ENCODE measurements at regions not wholly inside any gene's neighbourhood (a gene's known extent, or its start where the extent isn't known, plus 50 kb on each side); places are given as distances from the start of the nearest gene placed in this dataset.

GRCh38 chr2:139159177-139159576 is 379.0 kb upstream of the NXPH2 start:
- Mint-ChIP-seq H3K36me3 (peaks cover 4% of the 10 kb centered on the region), H3K4me3 (no peak overlapping the region), H3K9me3 (peaks cover 21% of the 10 kb centered on the region), H3K27me3 (no peaks in the 10 kb centered on the region), H3K27ac (no peak overlapping the region), H3K4me1 (ENCODE audit: low read depth in 2 of 2) (no peaks in the 10 kb centered on the region)
- DNase-seq (ENCODE audit: low spot score) (no peak), ATAC-seq (no peak)

GRCh38 chr2:139156730-139157129 is 376.5 kb upstream of the NXPH2 start:
- peaks cover 26% of the 10 kb centered on the region for H3K9me3 Mint-ChIP-seq
- no peak for ATAC-seq
- DNase-seq (ENCODE audit: low spot score) = no peak
- H3K4me1 Mint-ChIP-seq (ENCODE audit: low read depth in 2 of 2) = no peaks in the 10 kb centered on the region
- H3K36me3 Mint-ChIP-seq = peaks cover 4% of the 10 kb centered on the region
- H3K27ac Mint-ChIP-seq = no peak overlapping the region
- no peaks in the 10 kb centered on the region for H3K27me3 Mint-ChIP-seq
- H3K4me3 Mint-ChIP-seq = no peak overlapping the region

GRCh38 chr2:139155991-139156390 is 375.8 kb upstream of the NXPH2 start:
- no peak for ATAC-seq
- no peak overlapping the region for H3K4me3 Mint-ChIP-seq
- H3K4me1 Mint-ChIP-seq (ENCODE audit: low read depth in 2 of 2) = no peaks in the 10 kb centered on the region

DNA sequence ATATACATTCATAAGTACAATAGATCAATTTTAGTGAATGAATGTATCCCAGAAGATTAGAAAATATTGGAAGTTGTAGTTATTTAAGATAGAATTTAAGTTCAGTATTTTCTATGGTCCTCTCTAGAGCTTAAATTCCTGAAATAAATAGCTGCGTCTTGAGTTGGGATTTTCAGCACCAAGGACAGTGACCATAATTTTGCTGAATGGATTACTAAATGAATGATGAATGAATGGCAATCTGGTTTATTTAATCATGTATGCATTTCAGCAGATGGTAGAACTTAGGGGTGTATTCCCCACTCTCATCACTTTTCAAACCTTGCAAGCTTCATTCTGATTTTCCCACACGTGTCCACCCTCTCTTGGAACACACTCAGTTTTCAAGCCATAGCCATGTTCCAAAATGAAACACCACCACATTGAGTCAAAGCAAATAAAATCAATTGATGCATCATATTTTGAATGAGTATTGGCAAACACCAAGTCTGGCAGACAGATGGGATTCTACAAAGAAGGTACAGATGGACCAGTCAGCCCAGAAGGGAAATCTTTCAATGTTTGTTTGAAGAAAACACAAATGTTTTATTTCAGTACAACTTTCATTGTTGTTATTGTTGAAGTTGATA is 362.2 kb upstream of the NXPH2 start:
- ATAC-seq (no peak), DNase-seq (ENCODE audit: low spot score) (no peak)
- Mint-ChIP-seq H3K4me1 (ENCODE audit: low read depth in 2 of 2) (no peaks in the 10 kb centered on the region), H3K36me3 (peaks cover 10% of the 10 kb centered on the region), H3K27me3 (no peaks in the 10 kb centered on the region), H3K27ac (no peak overlapping the region), H3K4me3 (no peak overlapping the region), H3K9me3 (peaks cover 14% of the 10 kb centered on the region)

More at GRCh38 chr2:139155991-139156390, 375.8 kb upstream of the NXPH2 start:
- DNase-seq (ENCODE audit: low spot score) = no peak
- peaks cover 28% of the 10 kb centered on the region for H3K9me3 Mint-ChIP-seq
- H3K27ac Mint-ChIP-seq = no peak overlapping the region
- H3K36me3 Mint-ChIP-seq = peaks cover 4% of the 10 kb centered on the region
- no peaks in the 10 kb centered on the region for H3K27me3 Mint-ChIP-seq

GRCh38 chr2:139124271-139124670 is 344.1 kb upstream of the NXPH2 start:
- H3K27me3 Mint-ChIP-seq = no peaks in the 10 kb centered on the region
- no peak overlapping the region for H3K4me3 Mint-ChIP-seq
- no peak overlapping the region for H3K27ac Mint-ChIP-seq
- H3K9me3 Mint-ChIP-seq = peaks cover 14% of the 10 kb centered on the region
- DNase-seq (ENCODE audit: low spot score) (no peak), ATAC-seq (no peak)
- H3K36me3 Mint-ChIP-seq = peaks cover 7% of the 10 kb centered on the region
- H3K4me1 Mint-ChIP-seq (ENCODE audit: low read depth in 2 of 2) = no peaks in the 10 kb centered on the region

- Mint-ChIP-seq H3K27ac (no peak overlapping the region), H3K4me1 (ENCODE audit: low read depth in 2 of 2) (no peaks in the 10 kb centered on the region), H3K36me3 (peaks cover 7% of the 10 kb centered on the region), H3K4me3 (no peak overlapping the region), H3K27me3 (no peaks in the 10 kb centered on the region), H3K9me3 (peaks cover 14% of the 10 kb centered on the region)
- ATAC-seq (no peak), DNase-seq (ENCODE audit: low spot score) (no peak)
Measured at GRCh38 chr2:139123795-139124194, 343.6 kb upstream of the NXPH2 start.

GRCh38 chr2:139122711-139123158 is 342.5 kb upstream of the NXPH2 start:
- Mint-ChIP-seq H3K27me3 (no peaks in the 10 kb centered on the region), H3K9me3 (peaks cover 13% of the 10 kb centered on the region), H3K4me1 (ENCODE audit: low read depth in 2 of 2) (no peaks in the 10 kb centered on the region), H3K36me3 (peaks cover 7% of the 10 kb centered on the region), H3K4me3 (no peak overlapping the region), H3K27ac (no peak overlapping the region)
- DNase-seq (ENCODE audit: low spot score) = no peak
- no peak for ATAC-seq

DNA sequence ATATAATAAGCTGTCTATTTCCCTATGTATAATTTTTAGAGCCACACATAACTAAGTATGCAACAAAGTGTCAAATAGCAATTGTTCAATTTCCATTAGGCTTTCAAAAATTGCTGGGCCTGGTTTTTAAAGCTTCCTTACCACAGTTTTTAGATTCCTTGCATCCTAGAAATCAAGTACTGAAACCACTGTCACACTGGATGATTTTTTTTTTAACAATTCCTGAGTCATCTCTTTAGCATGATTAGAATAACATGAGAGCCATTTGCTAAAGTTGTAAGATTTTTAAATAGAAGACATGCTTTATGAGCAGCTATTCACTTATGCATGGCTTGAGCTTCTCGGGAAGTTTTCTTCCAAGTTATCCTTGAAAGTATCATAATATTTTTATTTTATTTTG is 319.5 kb upstream of the NXPH2 start:
- no peak for ATAC-seq
- peaks cover 27% of the 10 kb centered on the region for H3K9me3 Mint-ChIP-seq

GRCh38 chr2:139098961-139099360 is 318.8 kb upstream of the NXPH2 start:
- no peak overlapping the region for H3K27ac Mint-ChIP-seq
- DNase-seq (ENCODE audit: low spot score) = no peak
- peaks cover 4% of the 10 kb centered on the region for H3K36me3 Mint-ChIP-seq
- ATAC-seq = no peak
- no peaks in the 10 kb centered on the region for H3K27me3 Mint-ChIP-seq
- peaks cover 24% of the 10 kb centered on the region for H3K9me3 Mint-ChIP-seq
- H3K4me1 Mint-ChIP-seq (ENCODE audit: low read depth in 2 of 2) = no peaks in the 10 kb centered on the region
- no peak overlapping the region for H3K4me3 Mint-ChIP-seq

More for the DNA sequence above, 319.5 kb upstream of the NXPH2 start:
- no peak overlapping the region for H3K27ac Mint-ChIP-seq
- no peaks in the 10 kb centered on the region for H3K4me1 Mint-ChIP-seq (ENCODE audit: low read depth in 2 of 2)
- DNase-seq (ENCODE audit: low spot score) = no peak
- H3K4me3 Mint-ChIP-seq = no peak overlapping the region
- H3K36me3 Mint-ChIP-seq = peaks cover 4% of the 10 kb centered on the region
- no peaks in the 10 kb centered on the region for H3K27me3 Mint-ChIP-seq

GRCh38 chr2:139083121-139083520 is 302.9 kb upstream of the NXPH2 start:
- Mint-ChIP-seq H3K27me3 (no peaks in the 10 kb centered on the region), H3K9me3 (peaks cover 12% of the 10 kb centered on the region), H3K36me3 (no peaks in the 10 kb centered on the region), H3K4me3 (no peak overlapping the region), H3K4me1 (ENCODE audit: low read depth in 2 of 2) (no peaks in the 10 kb centered on the region), H3K27ac (no peak overlapping the region)
- ATAC-seq (no peak), DNase-seq (ENCODE audit: low spot score) (no peak)

GRCh38 chr2:139080244-139080643 is 300.1 kb upstream of the NXPH2 start:
- peaks cover 5% of the 10 kb centered on the region for H3K9me3 Mint-ChIP-seq
- no peaks in the 10 kb centered on the region for H3K36me3 Mint-ChIP-seq
- H3K27me3 Mint-ChIP-seq = no peaks in the 10 kb centered on the region
- DNase-seq (ENCODE audit: low spot score) = no peak
- H3K27ac Mint-ChIP-seq = no peak overlapping the region
- H3K4me1 Mint-ChIP-seq (ENCODE audit: low read depth in 2 of 2) = no peaks in the 10 kb centered on the region
- ATAC-seq = no peak
- no peak overlapping the region for H3K4me3 Mint-ChIP-seq

DNA sequence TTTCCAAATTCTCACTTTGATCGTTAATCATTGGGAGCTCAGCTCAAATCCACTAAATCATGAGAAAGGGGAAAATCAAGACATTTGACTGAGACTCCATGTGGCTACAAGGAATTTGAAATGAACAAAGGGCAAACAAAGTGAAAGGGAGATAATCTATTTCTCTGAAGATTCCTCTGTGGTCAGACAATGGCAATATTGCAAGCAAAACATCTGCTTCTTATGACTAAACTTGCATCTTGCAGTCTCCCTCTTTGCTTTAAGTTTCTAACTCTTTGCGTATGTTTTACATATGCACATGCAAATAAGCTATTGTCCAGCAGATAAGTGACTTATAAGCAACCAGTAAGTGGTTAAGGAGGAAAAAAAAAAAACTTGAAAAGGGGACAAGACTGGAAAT is 299.1 kb upstream of the NXPH2 start:
- Mint-ChIP-seq H3K4me1 (ENCODE audit: low read depth in 2 of 2) (no peaks in the 10 kb centered on the region), H3K36me3 (no peaks in the 10 kb centered on the region), H3K9me3 (peaks cover 5% of the 10 kb centered on the region)

DNA sequence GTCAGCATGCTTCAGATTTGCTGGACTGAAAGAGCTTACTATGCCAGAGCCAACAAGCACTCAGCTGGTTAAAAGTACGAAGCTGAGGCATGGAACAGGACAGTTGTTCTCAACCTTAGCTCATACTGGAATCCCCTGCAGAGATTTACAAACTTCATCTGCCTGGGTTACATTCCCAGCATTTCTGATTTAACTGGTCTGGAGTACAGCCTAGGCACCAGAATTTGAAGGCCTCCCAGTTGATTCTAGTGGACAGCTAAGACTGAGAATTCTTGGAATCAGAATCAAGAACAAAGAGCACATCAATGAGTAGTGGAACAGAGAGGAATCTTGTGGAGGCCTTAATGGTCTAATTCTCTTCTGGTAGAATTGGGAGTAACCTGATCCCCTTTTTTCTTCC is 298.2 kb upstream of the NXPH2 start:
- Mint-ChIP-seq H3K27ac (no peak overlapping the region), H3K9me3 (peaks cover 3% of the 10 kb centered on the region), H3K27me3 (no peaks in the 10 kb centered on the region)

More for the DNA sequence above, 299.1 kb upstream of the NXPH2 start:
- Mint-ChIP-seq H3K27me3 (no peaks in the 10 kb centered on the region), H3K27ac (no peak overlapping the region), H3K4me3 (no peak overlapping the region)
- ATAC-seq (no peak), DNase-seq (ENCODE audit: low spot score) (no peak)

GRCh38 chr2:139077099-139077737 is 297.0 kb upstream of the NXPH2 start:
- Mint-ChIP-seq H3K27ac (no peak overlapping the region), H3K4me1 (ENCODE audit: low read depth in 2 of 2) (no peaks in the 10 kb centered on the region), H3K4me3 (no peak overlapping the region), H3K9me3 (peaks cover 3% of the 10 kb centered on the region), H3K27me3 (no peaks in the 10 kb centered on the region), H3K36me3 (no peaks in the 10 kb centered on the region)
- DNase-seq (ENCODE audit: low spot score) (no peak), ATAC-seq (no peak)

More for the DNA sequence above, 298.2 kb upstream of the NXPH2 start:
- no peaks in the 10 kb centered on the region for H3K36me3 Mint-ChIP-seq
- DNase-seq (ENCODE audit: low spot score) (no peak), ATAC-seq (no peak)
- no peaks in the 10 kb centered on the region for H3K4me1 Mint-ChIP-seq (ENCODE audit: low read depth in 2 of 2)
- H3K4me3 Mint-ChIP-seq = no peak overlapping the region
